ENCODE measurements at regions not wholly inside any gene's neighbourhood (a gene's known extent, or its start where the extent isn't known, plus 50 kb on each side); places are given as distances from the start of the nearest gene placed in this dataset.

DNA sequence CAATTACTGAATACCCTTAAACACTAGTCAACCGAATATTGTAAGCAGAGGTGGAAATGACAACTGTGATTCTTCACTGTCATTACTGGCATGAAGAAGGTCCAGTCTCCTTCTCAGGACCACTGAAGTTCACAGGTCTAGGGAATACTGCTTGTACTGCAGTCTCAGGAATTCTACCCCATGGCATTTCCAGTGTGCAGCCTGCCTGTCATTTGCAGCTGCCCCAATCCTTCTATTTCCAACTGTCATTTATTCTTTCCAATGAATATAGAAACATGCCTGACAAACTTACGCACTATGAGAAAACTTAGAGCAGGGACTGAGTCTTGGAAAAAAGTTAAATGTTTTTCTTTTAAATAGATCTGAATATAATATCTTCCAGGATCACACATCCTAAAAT, 308.0 kb upstream of the THBS1 start:
- TF ChIP-seq, protein P1, sequence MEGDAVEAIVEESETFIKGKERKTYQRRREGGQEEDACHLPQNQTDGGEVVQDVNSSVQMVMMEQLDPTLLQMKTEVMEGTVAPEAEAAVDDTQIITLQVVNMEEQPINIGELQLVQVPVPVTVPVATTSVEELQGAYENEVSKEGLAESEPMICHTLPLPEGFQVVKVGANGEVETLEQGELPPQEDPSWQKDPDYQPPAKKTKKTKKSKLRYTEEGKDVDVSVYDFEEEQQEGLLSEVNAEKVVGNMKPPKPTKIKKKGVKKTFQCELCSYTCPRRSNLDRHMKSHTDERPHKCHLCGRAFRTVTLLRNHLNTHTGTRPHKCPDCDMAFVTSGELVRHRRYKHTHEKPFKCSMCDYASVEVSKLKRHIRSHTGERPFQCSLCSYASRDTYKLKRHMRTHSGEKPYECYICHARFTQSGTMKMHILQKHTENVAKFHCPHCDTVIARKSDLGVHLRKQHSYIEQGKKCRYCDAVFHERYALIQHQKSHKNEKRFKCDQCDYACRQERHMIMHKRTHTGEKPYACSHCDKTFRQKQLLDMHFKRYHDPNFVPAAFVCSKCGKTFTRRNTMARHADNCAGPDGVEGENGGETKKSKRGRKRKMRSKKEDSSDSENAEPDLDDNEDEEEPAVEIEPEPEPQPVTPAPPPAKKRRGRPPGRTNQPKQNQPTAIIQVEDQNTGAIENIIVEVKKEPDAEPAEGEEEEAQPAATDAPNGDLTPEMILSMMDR (IDR thresholded peaks at IDR 0.05; ENCODE audit: low read depth, low read length) = no peak

DNA sequence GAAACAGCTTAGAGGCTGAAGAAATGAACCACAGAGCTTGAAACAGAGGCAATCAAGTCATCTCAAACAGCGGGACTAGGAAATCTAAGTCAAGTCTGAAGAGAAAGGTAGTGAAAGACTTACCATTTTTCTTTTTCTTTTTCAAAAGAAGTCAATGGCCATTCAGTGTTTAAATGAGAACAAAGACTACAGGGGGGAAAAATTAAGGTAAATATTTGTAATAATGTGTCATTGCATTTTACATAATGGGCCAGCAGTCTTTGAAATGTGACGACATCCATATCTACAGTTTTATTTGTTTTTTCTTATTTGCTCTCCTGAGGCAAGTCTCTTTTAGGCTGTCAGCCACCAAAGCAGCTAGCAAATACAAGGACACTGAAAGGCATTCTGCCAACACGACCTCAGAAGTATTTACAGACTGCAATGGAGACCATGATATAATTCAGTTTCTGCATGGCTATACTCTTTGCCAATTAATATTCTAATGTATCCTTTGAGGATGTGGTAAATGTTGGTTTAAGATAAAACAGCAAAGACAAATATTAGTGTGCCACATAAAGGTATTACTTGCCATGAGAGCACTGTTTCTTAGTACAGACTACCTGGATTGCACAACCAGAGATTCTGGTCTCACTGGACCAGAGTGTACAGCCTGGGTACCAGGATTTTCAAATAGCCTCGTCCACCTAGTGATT, 307.0 kb upstream of the THBS1 start:
- TF ChIP-seq, protein P1 (IDR thresholded peaks at IDR 0.05; ENCODE audit: low read depth, low read length) = no peak
- H3K4me3 ChIP-seq (ENCODE audit: low read depth, low read length) = no peak overlapping the region

More for the DNA sequence above, 308.0 kb upstream of the THBS1 start:
- no peak overlapping the region for H3K4me3 ChIP-seq (ENCODE audit: low read depth, low read length)

DNA sequence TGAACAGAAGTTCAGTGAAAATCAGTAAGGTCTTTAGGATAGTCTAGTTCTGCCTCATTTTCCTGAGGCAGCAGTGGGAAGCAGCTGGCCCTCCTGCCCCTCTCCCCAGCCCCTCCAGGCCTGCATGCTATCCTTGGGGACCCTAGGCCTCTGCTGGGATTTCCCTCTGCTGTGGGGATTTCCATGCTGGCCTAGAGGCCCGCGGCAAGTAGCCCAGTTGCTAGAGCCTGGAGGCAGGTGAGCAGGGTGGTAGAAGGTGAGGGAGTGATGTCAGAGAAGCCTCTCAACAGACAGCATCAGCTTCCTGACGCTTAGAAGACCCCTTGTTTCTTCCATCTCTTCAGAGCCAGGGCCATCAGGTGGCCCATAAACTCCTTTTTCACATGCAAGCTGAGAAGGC, 305.8 kb upstream of the THBS1 start:
- no peak overlapping the region for H3K4me3 ChIP-seq (ENCODE audit: low read depth, low read length)
- TF ChIP-seq, protein P1 (IDR thresholded peaks at IDR 0.05; ENCODE audit: low read depth, low read length) = no peak

DNA sequence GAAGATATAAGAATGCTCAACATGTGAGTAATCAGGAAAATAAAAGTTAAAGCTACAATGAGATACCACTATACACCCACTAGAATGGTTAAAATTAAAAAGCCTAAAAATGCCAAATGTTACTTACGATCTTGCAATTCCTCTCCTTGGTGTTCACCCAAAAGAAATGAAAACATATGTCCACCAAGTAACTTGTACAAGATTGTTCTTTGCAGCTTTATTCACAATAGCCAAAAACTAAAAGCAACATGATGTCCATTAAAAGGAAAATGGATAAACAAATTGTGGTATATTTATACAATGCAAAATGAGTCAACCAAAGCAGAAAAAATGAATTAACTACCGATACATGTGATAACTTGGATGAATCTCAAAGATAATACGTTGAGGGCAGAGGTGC, 301.6 kb upstream of the THBS1 start:
- H3K4me3 ChIP-seq (ENCODE audit: low read depth, low read length) = no peak overlapping the region
- TF ChIP-seq, protein P1 (IDR thresholded peaks at IDR 0.05; ENCODE audit: low read depth, low read length) = no peak

DNA sequence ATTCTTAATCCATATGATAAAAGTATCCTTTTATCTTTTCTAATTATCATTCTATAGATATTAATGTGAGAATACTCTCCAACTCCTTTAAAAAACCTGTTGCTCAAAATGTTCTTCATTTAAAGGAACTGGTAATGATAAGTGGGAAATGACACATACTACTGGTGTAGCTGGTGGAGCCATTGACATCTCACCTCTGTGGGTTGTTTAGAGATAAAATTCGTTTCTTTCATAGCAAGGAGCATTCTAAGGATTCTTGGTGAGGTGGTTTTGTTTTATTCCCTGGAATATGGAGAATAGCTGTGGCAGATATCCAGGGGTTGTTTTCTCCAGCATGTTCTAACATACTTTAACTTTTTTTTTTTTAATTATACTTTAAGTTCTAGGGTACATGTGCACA, 299.8 kb upstream of the THBS1 start:
- TF ChIP-seq, protein P1 (IDR thresholded peaks at IDR 0.05; ENCODE audit: low read depth, low read length) = no peak
- no peak overlapping the region for H3K4me3 ChIP-seq (ENCODE audit: low read depth, low read length)

DNA sequence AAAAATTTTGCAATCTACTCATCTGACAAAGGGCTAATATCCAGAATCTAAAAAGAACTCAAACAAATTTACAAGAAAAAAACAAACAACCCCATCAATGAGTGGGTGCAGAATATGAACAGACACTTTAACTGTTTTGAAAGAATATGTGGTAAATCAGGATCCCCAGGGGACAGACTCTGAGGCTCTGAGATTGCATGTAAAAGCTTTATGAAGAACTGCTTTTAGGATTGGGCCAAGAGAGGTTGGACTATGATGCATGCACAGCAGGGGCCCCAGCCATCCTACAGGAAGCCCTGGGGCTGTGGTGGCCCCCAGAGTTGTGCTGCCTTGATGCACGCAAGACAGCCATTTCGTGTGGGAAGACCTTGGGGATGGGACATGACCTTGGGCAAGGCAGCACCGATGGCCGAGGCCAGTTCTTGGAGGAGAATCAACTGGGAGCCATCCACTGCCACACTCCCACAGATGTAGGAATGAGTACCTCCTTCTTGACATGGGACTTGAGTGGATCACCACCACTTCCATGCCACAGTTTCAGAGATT, 298.1 kb upstream of the THBS1 start:
- TF ChIP-seq, protein P1 (IDR thresholded peaks at IDR 0.05; ENCODE audit: low read depth, low read length) = no peak

DNA sequence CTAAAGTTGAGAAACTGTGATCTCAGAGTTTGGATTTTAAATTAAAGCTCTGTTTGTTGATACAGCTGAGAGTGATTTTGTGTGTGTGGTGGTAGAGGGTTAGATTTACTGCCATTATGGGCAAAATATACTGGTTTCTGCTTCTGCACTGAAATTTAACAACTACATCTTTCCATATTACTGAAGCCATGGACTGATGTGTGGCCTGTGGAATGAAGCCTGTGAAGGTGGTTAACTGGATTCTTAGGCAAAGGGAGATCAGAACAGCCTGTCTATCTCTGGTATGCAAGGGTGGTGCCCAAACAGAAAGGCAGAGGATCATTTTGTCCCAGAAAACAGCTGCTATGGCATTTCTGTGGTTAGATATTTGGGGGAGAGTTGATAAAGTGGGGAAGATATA, 297.3 kb upstream of the THBS1 start:
- TF ChIP-seq, protein P1 (IDR thresholded peaks at IDR 0.05; ENCODE audit: low read depth, low read length) = no peak
- no peak overlapping the region for H3K4me3 ChIP-seq (ENCODE audit: low read depth, low read length)

More for the DNA sequence above, 298.1 kb upstream of the THBS1 start:
- no peak overlapping the region for H3K4me3 ChIP-seq (ENCODE audit: low read depth, low read length)

All from WI38 (cell line).